Transverse colon (tissue), 4 donors: ENCODE measurements at regions not wholly inside any gene's neighbourhood (a gene's known extent, or its start where the extent isn't known, plus 50 kb on each side); places are given as distances from the start of the nearest gene placed in this dataset.

Experiments
- DNase-seq: peaks from one replicate; pipeline ENCODE4 v3.0.0-alpha.2; 2019
- H3K27ac ChIP-seq, 4 donors: fragments of 200-600 bp; sonication (generic); 2 replicates each; pipeline ENCODE4 v1.5.1; 2016 to 2018; ENCODE audit warnings: inconsistent platforms in 4 of 4
- H3K27me3 ChIP-seq: fragments of 200-600 bp; sonication (generic); 2 replicates; pipeline ENCODE4 v1.5.1; 2017; ENCODE audit warnings: inconsistent platforms
- H3K36me3 ChIP-seq, 4 donors: fragments of 200-600 bp; sonication (generic); 2 replicates each; pipeline ENCODE4 v1.5.1; 2017 to 2019; ENCODE audit warnings: inconsistent platforms in 4 of 4
- H3K4me1 ChIP-seq, 4 donors: fragments of 200-600 bp; sonication (generic); 2 replicates each; pipeline ENCODE4 v1.5.1; 2017 to 2020; ENCODE audit warnings: inconsistent platforms in 4 of 4
- H3K4me3 ChIP-seq, 4 donors: fragments of 200-600 bp; sonication (generic); 1 replicate in 1 of 4; 2 replicates in 3 of 4; pipeline versions ENCODE4 v1.5.1 to v1.6.1; 2017 to 2019; ENCODE audit warnings: inconsistent platforms in 4 of 4
- H3K9me3 ChIP-seq, 2 donors: fragments of 200-600 bp; sonication (generic); 2 replicates each; pipeline ENCODE4 v1.5.1; 2017 to 2019; ENCODE audit warnings: inconsistent platforms in 2 of 2
- CTCF ChIP-seq, 5 experiments: fragments of 200-600 bp in 3 of 5; fragments of 450-650 bp in 2 of 5; sonication (generic) in 3 of 5; IDR thresholded peaks; 1 replicate in 2 of 5; 2 replicates in 3 of 5; pipeline ENCODE4 v1.5.1; 2016 to 2017; ENCODE audit warnings: antibody characterized with exemption in 5 of 5, inconsistent platforms in 3 of 5, mild to moderate bottlenecking in 2 of 5, moderate library complexity in 1 of 5
- EP300 ChIP-seq: sonication (generic); formaldehyde crosslinking; IDR thresholded peaks from one replicate; pipeline ENCODE4 v1.6.1; 2017; ENCODE audit warnings: antibody characterized with exemption, low read depth
- POLR2A ChIP-seq: fragments of 450-650 bp; IDR thresholded peaks from one replicate; pipeline ENCODE4 v1.6.1; 2016; ENCODE audit warnings: antibody characterized with exemption, mild to moderate bottlenecking, moderate library complexity
- POLR2AphosphoS5 ChIP-seq, 3 donors: sonication (generic); formaldehyde crosslinking; IDR thresholded peaks; one replicate each; pipeline ENCODE4 v1.6.1; 2016; ENCODE audit warnings: antibody characterized with exemption in 3 of 3
- whole genome bisulfite sequencing, 2 donors: methylation state at CpG; one replicate each; pipeline ENCODE4 v1.1.5; 2018; ENCODE audit warnings: low coverage in 1 of 2; 5-methylcytosine and 5-hydroxymethylcytosine counted together
- in situ Hi-C, 4 donors: fragments of 200-750 bp; cut with MboI; loops; one replicate each; pipeline versions ENCODE4 v1.15.0 to v1.15.1; 2017; ENCODE audit warnings: low sequenced_read_pairs in 3 of 4, low pct_ligation_motif_present in 1 of 4, low pct_unique_long_range_greater_than_20kb in 1 of 4
- intact Hi-C: fragments of 100-400 bp; cut with DNase I; formaldehyde crosslinking; loops from one replicate; pipeline ENCODE4 v1.15.1; 2023; ENCODE audit warnings: low total_unique reads

GRCh38 chr18:71754246-71754645, 789.9 kb downstream of the CBLN2 start:
- Histone ChIP-seq H3K36me3 (no peaks in the 10 kb centered on the region), H3K27ac (no peak overlapping the region), H3K27me3 (no peaks in the 10 kb centered on the region), H3K9me3 (no peaks in the 10 kb centered on the region), H3K4me3 (no peak overlapping the region), H3K4me1 (no peaks in the 10 kb centered on the region)
- TF ChIP-seq EP300: no peak
- TF ChIP-seq POLR2A: no peak
- TF ChIP-seq POLR2AphosphoS5 (IDR thresholded peaks at IDR 0.05): no peak
- TF ChIP-seq CTCF (IDR thresholded peaks at IDR 0.05): no peak
- intact Hi-C loops: loop anchor here (2.0 kb wide), 1 partner anchor 15 kb away; no protein-coding TSS in a partner anchor
- WGBS, 2 donors: 60 to 83% methylated on average over 1 of the region's 1 CpG
- in situ Hi-C loops: no loop called here
- DNase-seq: no peak

GRCh38 chr18:71743634-71744033, 800.5 kb downstream of the CBLN2 start:
- whole genome bisulfite sequencing, 2 donors: 71 to 89% methylated on average over 4 of the region's 4 CpGs
- H3K36me3 ChIP-seq: no peaks in the 10 kb centered on the region
- no peak for TF ChIP-seq POLR2AphosphoS5 (IDR thresholded peaks at IDR 0.05)
- no peak for TF ChIP-seq EP300
- no peak for TF ChIP-seq POLR2A
- TF ChIP-seq CTCF (IDR thresholded peaks at IDR 0.05): no peak
- no peak overlapping the region for H3K4me3 ChIP-seq
- no peak for DNase-seq
- H3K27ac ChIP-seq: no peak overlapping the region
- H3K27me3 ChIP-seq: no peaks in the 10 kb centered on the region
- H3K9me3 ChIP-seq: no peaks in the 10 kb centered on the region
- intact Hi-C loops (no loop called here), in situ Hi-C loops (no loop called here)
- H3K4me1 ChIP-seq: no peaks in the 10 kb centered on the region

GRCh38 chr18:71729611-71730010, 814.5 kb downstream of the CBLN2 start:
- H3K36me3 ChIP-seq: no peaks in the 10 kb centered on the region
- no peaks in the 10 kb centered on the region for H3K4me1 ChIP-seq
- no peaks in the 10 kb centered on the region for H3K9me3 ChIP-seq
- DNase-seq: no peak
- no peaks in the 10 kb centered on the region for H3K27me3 ChIP-seq
- TF ChIP-seq POLR2AphosphoS5 (IDR thresholded peaks at IDR 0.05) (no peak), POLR2A (no peak), EP300 (no peak), CTCF (IDR thresholded peaks at IDR 0.05) (no peak)
- no peak overlapping the region for H3K4me3 ChIP-seq
- 80 to 100% methylated on average over 2 of the region's 2 CpGs for WGBS, 2 donors
- in situ Hi-C loops (no loop called here), intact Hi-C loops (no loop called here)
- no peak overlapping the region for H3K27ac ChIP-seq

GRCh38 chr18:71727909-71728308, 816.2 kb downstream of the CBLN2 start:
- DNase-seq: no peak
- intact Hi-C loops: no loop called here
- H3K27me3 ChIP-seq: no peaks in the 10 kb centered on the region
- H3K4me1 ChIP-seq: no peaks in the 10 kb centered on the region
- in situ Hi-C loops: no loop called here
- TF ChIP-seq CTCF (IDR thresholded peaks at IDR 0.05): no peak
- TF ChIP-seq POLR2A: no peak
- no peak for TF ChIP-seq EP300
- TF ChIP-seq POLR2AphosphoS5 (IDR thresholded peaks at IDR 0.05): no peak
- H3K4me3 ChIP-seq: no peak overlapping the region
- WGBS, 2 donors: 42 to 85% methylated on average over 2 of the region's 2 CpGs
- H3K27ac ChIP-seq: no peak overlapping the region
- H3K36me3 ChIP-seq: no peaks in the 10 kb centered on the region
- no peaks in the 10 kb centered on the region for H3K9me3 ChIP-seq
